HG03097 (cell line): ENCODE measurements at regions not wholly inside any gene's neighbourhood (a gene's known extent, or its start where the extent isn't known, plus 50 kb on each side); places are given as distances from the start of the nearest gene placed in this dataset.

Source experiments
- ATAC-seq: cut with Tn5 transposase; IDR thresholded peaks from one replicate; pipeline ENCODE4 v1.9.1; 2021; ENCODE audit not compliant: unreplicated experiment, low FRiP score

GRCh38 chr11:45482331-45482730 is 183.1 kb downstream of the CHST1 start:
- no peak for ATAC-seq

- ATAC-seq, result no peak
Observed at GRCh38 chr11:45481026-45481425, 184.4 kb downstream of the CHST1 start.

- ATAC-seq, result no peak
Observed at GRCh38 chr11:45477588-45477987, 187.8 kb downstream of the CHST1 start.

GRCh38 chr11:45476126-45476525 is 189.3 kb downstream of the CHST1 start:
- ATAC-seq, result no peak

- no peak for ATAC-seq
Observed at GRCh38 chr11:45475173-45475572, 189.0 kb upstream of the SYT13 start.

GRCh38 chr11:45473341-45473895 is 187.3 kb upstream of the SYT13 start:
- ATAC-seq, result no peak

GRCh38 chr11:45472716-45473317 is 186.7 kb upstream of the SYT13 start:
- ATAC-seq, result no peak

- no peak for ATAC-seq
Observed at GRCh38 chr11:45471266-45471665, 185.1 kb upstream of the SYT13 start.

- no peak for ATAC-seq
Observed at GRCh38 chr11:45470794-45471167, 184.6 kb upstream of the SYT13 start.

- no peak for ATAC-seq
Observed at GRCh38 chr11:45470151-45470793, 184.1 kb upstream of the SYT13 start.

GRCh38 chr11:45468267-45468856 is 182.2 kb upstream of the SYT13 start:
- no peak for ATAC-seq

GRCh38 chr11:45463541-45463940 is 177.4 kb upstream of the SYT13 start:
- no peak for ATAC-seq

- ATAC-seq, result no peak
Observed at GRCh38 chr11:45461514-45461913, 175.4 kb upstream of the SYT13 start.

GRCh38 chr11:45459491-45459890 is 173.3 kb upstream of the SYT13 start:
- no peak for ATAC-seq

GRCh38 chr11:45458269-45458668 is 172.1 kb upstream of the SYT13 start:
- ATAC-seq, result no peak

- ATAC-seq, result no peak
Observed at GRCh38 chr11:45457649-45458048, 171.5 kb upstream of the SYT13 start.

GRCh38 chr11:45456686-45457085 is 170.5 kb upstream of the SYT13 start:
- ATAC-seq, result no peak

GRCh38 chr11:45455536-45455935 is 169.4 kb upstream of the SYT13 start:
- ATAC-seq, result no peak

- ATAC-seq, result no peak
Observed at GRCh38 chr11:45454917-45455401, 168.8 kb upstream of the SYT13 start.

- ATAC-seq, result no peak
Observed at GRCh38 chr11:45453721-45454120, 167.6 kb upstream of the SYT13 start.

GRCh38 chr11:45451766-45452440 is 165.8 kb upstream of the SYT13 start:
- no peak for ATAC-seq
